ENCODE measurements at regions not wholly inside any gene's neighbourhood (a gene's known extent, or its start where the extent isn't known, plus 50 kb on each side); places are given as distances from the start of the nearest gene placed in this dataset.

- no TSS peak for BruUV-seq (replicated peaks)
- CTCF ChIA-PET (ENCODE audit: low intra/inter-chr PET ratio, low total read pairs), result no interaction called here
- ATAC-seq (no peak), FAIRE-seq (no peak), DNase-seq (ENCODE audit: low spot score) (no peak)
- intact Hi-C loops (cut with micrococcal nuclease; ENCODE audit: unreplicated experiment) (no loop called here), in situ Hi-C loops (cut with HindIII; ENCODE audit: extremely low pct_ligation_motif_present, low pct_unique_long_range_greater_than_20kb) (no loop called here)
- H3K27ac ChIP-seq (ENCODE audit: extremely low read length, insufficient read depth, low read length), result no peak overlapping the region
- TF ChIP-seq HNRNPUL1 (IDR thresholded peaks at IDR 0.05; ENCODE audit: low read depth, low read length) (no peak), FOXP1 (IDR thresholded peaks at IDR 0.05) (no peak), FOXP1 (CRISPR knock-in tag; IDR thresholded peaks at IDR 0.05) (no peak), GABPA (IDR thresholded peaks at IDR 0.05; ENCODE audit: low read depth, low read length) (no peak), GABPA (CRISPR knock-in tag; IDR thresholded peaks at IDR 0.05; ENCODE audit: low read depth) (no peak), MAFK (conservative IDR thresholded peaks at IDR 0.05 in 1 of 2, IDR thresholded peaks at IDR 0.05 in 1 of 2; ENCODE audit: low read length in 2 of 2) (peak; percentile 79 to 89), MAFF (IDR thresholded peaks at IDR 0.05; ENCODE audit: low read depth, low read length) (peak; percentile 82)
- TF ChIP-seq, protein P1, sequence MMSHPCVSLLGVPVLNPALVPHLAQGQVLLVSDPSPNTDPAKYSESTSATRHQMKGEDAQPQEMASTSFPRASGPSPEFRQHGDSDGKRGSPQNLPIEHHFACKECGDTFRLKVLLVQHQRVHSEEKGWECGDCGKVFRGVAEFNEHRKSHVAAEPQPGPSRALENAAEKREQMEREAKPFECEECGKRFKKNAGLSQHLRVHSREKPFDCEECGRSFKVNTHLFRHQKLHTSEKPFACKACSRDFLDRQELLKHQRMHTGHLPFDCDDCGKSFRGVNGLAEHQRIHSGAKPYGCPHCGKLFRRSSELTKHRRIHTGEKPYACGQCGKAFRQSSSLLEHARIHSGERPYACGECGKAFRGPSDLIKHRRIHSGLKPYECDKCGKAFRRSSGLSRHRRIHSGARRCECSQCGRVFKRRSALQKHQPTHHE (CRISPR knock-in tag; IDR thresholded peaks at IDR 0.05; ENCODE audit: borderline replicate concordance), result no peak
- H3K4me3 ChIP-seq (replicated peaks in 1 of 3; ENCODE audit: insufficient read depth in 1 of 3, low read depth in 2 of 3, low read length in 3 of 3), result no peak overlapping the region
- H3K36me3 ChIP-seq (replicated peaks in 1 of 2; ENCODE audit: control insufficient read depth in 1 of 2, insufficient read depth in 2 of 2, low read length in 2 of 2), result no peaks in the 10 kb centered on the region
- no peak overlapping the region for H2AFZ ChIP-seq (ENCODE audit: low read length)
- POLR2A ChIA-PET, result no interaction called here
- H3K9me3 ChIP-seq (ENCODE audit: low read length), result no peaks in the 10 kb centered on the region
- no peak overlapping the region for H3K9ac ChIP-seq (ENCODE audit: insufficient read depth, low read depth, low read length)
- H3K79me2 ChIP-seq (ENCODE audit: insufficient read depth, low read length), result no peaks in the 10 kb centered on the region
- no peak overlapping the region for H3K4me2 ChIP-seq (ENCODE audit: low read depth, low read length)
- H3K27me3 ChIP-seq (ENCODE audit: control insufficient read depth in 1 of 2, insufficient read depth in 2 of 2, low read length in 2 of 2), result no peaks in the 10 kb centered on the region; a peak in 1 of 5 replicates
- no peaks in the 10 kb centered on the region for H3K4me1 ChIP-seq (ENCODE audit: insufficient read depth, low read length)
- H4K20me1 ChIP-seq (ENCODE audit: insufficient read depth, low read length), result no peaks in the 10 kb centered on the region
Measured at GRCh38 chr2:225130093-225130492, 87.8 kb upstream of the DOCK10 start.

DNA sequence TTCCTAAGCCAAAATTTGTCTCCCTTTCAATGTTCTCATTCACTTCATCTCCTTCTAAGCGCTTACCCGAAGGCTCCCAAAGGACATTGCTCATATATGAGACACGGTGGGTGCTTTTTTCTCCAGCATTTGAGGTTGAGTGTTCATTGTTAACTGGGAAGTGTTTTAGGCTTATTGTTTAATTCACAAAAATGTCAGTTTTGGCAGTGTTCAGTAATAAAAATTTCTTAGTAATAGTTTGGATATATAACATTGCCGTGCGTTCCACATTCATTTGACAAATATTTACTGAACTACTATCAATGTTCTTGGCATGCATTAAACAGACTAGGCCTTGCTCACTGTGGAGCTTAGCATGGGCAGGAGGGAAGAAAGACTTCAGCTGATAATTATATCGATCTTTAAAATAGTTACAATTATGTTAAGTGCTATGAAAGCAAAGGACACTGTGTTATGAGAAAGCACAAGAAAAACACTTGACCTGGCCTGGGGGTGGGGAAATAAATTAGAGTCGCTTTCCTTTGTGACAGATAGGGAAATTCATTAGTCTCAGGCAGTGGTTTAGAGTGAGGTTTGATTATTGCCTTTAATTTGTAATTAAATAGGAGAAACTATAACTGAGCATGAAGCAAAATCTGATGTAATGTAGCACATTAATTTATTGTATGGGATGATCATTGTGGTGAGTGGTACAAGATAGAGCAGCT, 82.2 kb upstream of the DOCK10 start:
- Histone ChIP-seq H4K20me1 (ENCODE audit: insufficient read depth, low read length) (no peaks in the 10 kb centered on the region), H2AFZ (ENCODE audit: low read length) (peak overlapping the region; percentile 17), H3K9ac (ENCODE audit: insufficient read depth, low read depth, low read length) (no peak overlapping the region), H3K79me2 (ENCODE audit: insufficient read depth, low read length) (no peaks in the 10 kb centered on the region), H3K9me3 (ENCODE audit: low read length) (no peaks in the 10 kb centered on the region), H3K4me2 (ENCODE audit: low read depth, low read length) (no peak overlapping the region), H3K4me1 (ENCODE audit: insufficient read depth, low read length) (no peaks in the 10 kb centered on the region), H3K4me3 (replicated peaks in 1 of 3; ENCODE audit: insufficient read depth in 1 of 3, low read depth in 2 of 3, low read length in 3 of 3) (no peak overlapping the region), H3K27ac (ENCODE audit: extremely low read length, insufficient read depth, low read length) (no peak overlapping the region), H3K36me3 (replicated peaks in 1 of 2; ENCODE audit: control insufficient read depth in 1 of 2, insufficient read depth in 2 of 2, low read length in 2 of 2) (no peaks in the 10 kb centered on the region), H3K27me3 (ENCODE audit: control insufficient read depth in 1 of 2, insufficient read depth in 2 of 2, low read length in 2 of 2) (no peaks in the 10 kb centered on the region; a peak in 1 of 5 replicates)
- ATAC-seq, result no peak
- no peak for DNase-seq (ENCODE audit: low spot score)
- intact Hi-C loops (cut with micrococcal nuclease; ENCODE audit: unreplicated experiment), result no loop called here
- POLR2A ChIA-PET, result no interaction called here
- CTCF ChIA-PET (ENCODE audit: low intra/inter-chr PET ratio, low total read pairs), result no interaction called here
- in situ Hi-C loops (cut with HindIII; ENCODE audit: extremely low pct_ligation_motif_present, low pct_unique_long_range_greater_than_20kb), result loop anchor here (5.0 kb wide), 1 partner anchor 538 kb away; no protein-coding TSS in a partner anchor
- no peak for FAIRE-seq
- 27% methylated on average over 7 of the region's 7 CpGs for WGBS (ENCODE audit: low lambda C conversion rate)
- no TSS peak for BruUV-seq (replicated peaks)
- no peak for TF ChIP-seq SMAD3 (CRISPR knock-in tag; IDR thresholded peaks at IDR 0.05)
- TF ChIP-seq KMT2A (CRISPR knock-in tag; IDR thresholded peaks at IDR 0.05), result no peak
- TF ChIP-seq ZFP62 (CRISPR knock-in tag; IDR thresholded peaks at IDR 0.05), result no peak
- TF ChIP-seq, protein P2, sequence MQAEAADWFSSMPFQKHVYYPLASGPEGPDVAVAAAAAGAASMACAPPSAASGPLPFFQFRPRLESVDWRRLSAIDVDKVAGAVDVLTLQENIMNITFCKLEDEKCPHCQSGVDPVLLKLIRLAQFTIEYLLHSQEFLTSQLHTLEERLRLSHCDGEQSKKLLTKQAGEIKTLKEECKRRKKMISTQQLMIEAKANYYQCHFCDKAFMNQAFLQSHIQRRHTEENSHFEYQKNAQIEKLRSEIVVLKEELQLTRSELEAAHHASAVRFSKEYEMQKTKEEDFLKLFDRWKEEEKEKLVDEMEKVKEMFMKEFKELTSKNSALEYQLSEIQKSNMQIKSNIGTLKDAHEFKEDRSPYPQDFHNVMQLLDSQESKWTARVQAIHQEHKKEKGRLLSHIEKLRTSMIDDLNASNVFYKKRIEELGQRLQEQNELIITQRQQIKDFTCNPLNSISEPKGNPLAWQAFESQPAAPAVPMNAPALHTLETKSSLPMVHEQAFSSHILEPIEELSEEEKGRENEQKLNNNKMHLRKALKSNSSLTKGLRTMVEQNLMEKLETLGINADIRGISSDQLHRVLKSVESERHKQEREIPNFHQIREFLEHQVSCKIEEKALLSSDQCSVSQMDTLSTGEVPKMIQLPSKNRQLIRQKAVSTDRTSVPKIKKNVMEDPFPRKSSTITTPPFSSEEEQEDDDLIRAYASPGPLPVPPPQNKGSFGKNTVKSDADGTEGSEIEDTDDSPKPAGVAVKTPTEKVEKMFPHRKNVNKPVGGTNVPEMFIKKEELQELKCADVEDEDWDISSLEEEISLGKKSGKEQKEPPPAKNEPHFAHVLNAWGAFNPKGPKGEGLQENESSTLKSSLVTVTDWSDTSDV (CRISPR knock-in tag; IDR thresholded peaks at IDR 0.05), result no peak
- TF ChIP-seq THAP9 (CRISPR knock-in tag; IDR thresholded peaks at IDR 0.05; ENCODE audit: borderline replicate concordance), result no peak
